ENCODE measurements at regions not wholly inside any gene's neighbourhood (a gene's known extent, or its start where the extent isn't known, plus 50 kb on each side); places are given as distances from the start of the nearest gene placed in this dataset.

DNA sequence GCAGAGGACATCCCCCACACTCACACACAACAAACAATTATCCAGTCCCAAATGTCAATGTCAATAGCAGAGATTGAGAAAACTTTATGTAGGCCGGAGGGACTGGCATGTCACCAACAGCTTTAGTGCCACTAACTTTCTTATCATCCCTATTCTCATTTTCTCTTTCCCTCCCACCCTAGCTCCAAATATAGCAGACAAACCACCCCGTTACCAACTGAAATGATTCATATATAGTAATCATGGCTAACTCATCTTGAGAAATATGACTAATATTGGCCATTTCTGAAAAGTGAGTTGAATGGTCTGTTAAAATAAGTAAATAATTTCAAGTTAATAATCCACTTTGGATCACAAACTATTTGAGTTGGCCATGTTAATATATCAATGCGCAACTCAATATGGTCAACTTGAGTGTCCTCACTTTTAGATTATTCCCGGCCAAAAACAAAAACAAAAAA, 242.1 kb upstream of the RND3 start:
- H3K9ac ChIP-seq (ENCODE audit: insufficient read length), result no peak overlapping the region
- DNase-seq (ENCODE audit: low read depth, low spot score), result no peak
- H3K4me3 ChIP-seq, result no peak overlapping the region
- no peaks in the 10 kb centered on the region for H3K36me3 ChIP-seq (ENCODE audit: insufficient read depth, low read length)
- no peaks in the 10 kb centered on the region for H3K9me3 ChIP-seq (ENCODE audit: low read depth, low read length)
- no peak overlapping the region for H3K27ac ChIP-seq
- TF ChIP-seq POLR2AphosphoS5 (IDR thresholded peaks at IDR 0.05; ENCODE audit: borderline replicate concordance, low read depth, low read length) (no peak), EZH2 (IDR thresholded peaks at IDR 0.05) (no peak), FOXP2 (optimal IDR thresholded peaks at IDR 0.05; ENCODE audit: control extremely low read depth, extremely low read length, insufficient read depth) (no peak)

DNA sequence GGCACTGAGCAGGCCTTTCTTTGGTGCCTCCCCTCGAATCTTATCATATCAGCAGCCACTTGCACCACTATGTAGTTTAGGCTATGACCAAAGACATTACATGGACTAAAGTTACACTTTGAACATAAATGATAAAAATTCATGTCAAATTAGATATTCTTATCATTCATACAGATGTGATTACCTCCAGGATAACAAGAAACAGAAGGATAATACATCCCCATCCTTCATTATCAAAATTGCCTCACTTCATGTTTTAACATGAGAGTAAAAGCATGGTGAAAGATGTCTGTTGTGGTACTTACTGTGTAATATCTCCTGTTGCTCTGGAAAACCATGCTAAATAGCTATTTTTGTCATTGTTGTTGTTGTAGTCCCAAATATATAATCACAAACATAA, 230.8 kb upstream of the RND3 start:
- H3K27ac ChIP-seq, result no peak overlapping the region
- no peak for DNase-seq (ENCODE audit: low read depth, low spot score)
- no peaks in the 10 kb centered on the region for H3K9me3 ChIP-seq (ENCODE audit: low read depth, low read length)
- no peaks in the 10 kb centered on the region for H3K36me3 ChIP-seq (ENCODE audit: insufficient read depth, low read length)
- H3K4me3 ChIP-seq, result no peak overlapping the region
- H3K9ac ChIP-seq (ENCODE audit: insufficient read length), result no peak overlapping the region
- TF ChIP-seq FOXP2 (optimal IDR thresholded peaks at IDR 0.05; ENCODE audit: control extremely low read depth, extremely low read length, insufficient read depth), result no peak
- no peak for TF ChIP-seq EZH2 (IDR thresholded peaks at IDR 0.05)

DNA sequence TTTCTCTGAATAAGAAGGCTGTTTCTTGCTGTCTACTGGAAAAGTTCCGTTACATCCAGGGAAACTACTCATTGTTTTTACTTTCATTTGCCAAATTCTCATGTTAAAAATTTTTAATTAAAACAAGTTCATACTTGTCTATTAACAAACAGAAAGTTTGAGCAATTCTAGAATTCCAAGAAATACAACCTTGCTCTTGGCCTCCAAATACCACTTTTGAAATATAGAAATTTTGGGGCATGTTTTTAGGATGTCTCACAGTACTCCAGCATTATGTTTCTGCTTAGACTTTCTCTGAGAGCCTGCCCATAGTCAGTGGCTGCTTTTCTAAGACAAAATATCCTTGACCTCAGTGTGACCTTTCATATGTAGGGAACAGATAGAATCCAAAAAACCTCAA, 228.7 kb upstream of the RND3 start:
- H3K36me3 ChIP-seq (ENCODE audit: insufficient read depth, low read length), result no peaks in the 10 kb centered on the region
- TF ChIP-seq EZH2 (IDR thresholded peaks at IDR 0.05), result no peak
- no peak for TF ChIP-seq FOXP2 (optimal IDR thresholded peaks at IDR 0.05; ENCODE audit: control extremely low read depth, extremely low read length, insufficient read depth)
- no peak for TF ChIP-seq POLR2AphosphoS5 (IDR thresholded peaks at IDR 0.05; ENCODE audit: borderline replicate concordance, low read depth, low read length)

DNA sequence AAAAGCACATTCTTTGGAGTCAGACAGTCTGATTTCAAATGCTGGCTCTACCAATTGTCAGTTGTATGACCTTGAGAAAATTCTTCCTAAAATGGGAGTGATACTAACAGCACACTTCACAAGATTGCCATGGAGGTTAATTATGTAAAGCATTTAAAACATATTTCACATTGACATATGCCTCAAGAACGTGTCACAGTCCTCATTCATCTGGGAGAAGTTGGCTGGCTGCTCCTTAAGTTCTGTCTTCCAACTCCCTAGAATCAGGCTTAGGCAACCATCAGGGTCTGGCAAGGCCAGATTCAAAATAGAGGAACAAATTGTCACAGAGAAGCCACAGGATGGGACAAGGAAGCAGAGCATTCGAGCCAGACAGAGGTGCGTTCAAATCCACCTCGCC, 228.0 kb upstream of the RND3 start:
- no peak overlapping the region for H3K9ac ChIP-seq (ENCODE audit: insufficient read length)
- TF ChIP-seq POLR2AphosphoS5 (IDR thresholded peaks at IDR 0.05; ENCODE audit: borderline replicate concordance, low read depth, low read length) (no peak), EZH2 (IDR thresholded peaks at IDR 0.05) (no peak), FOXP2 (optimal IDR thresholded peaks at IDR 0.05; ENCODE audit: control extremely low read depth, extremely low read length, insufficient read depth) (no peak)
- H3K27ac ChIP-seq, result no peak overlapping the region
- no peaks in the 10 kb centered on the region for H3K36me3 ChIP-seq (ENCODE audit: insufficient read depth, low read length)
- H3K4me3 ChIP-seq, result no peak overlapping the region
- H3K9me3 ChIP-seq (ENCODE audit: low read depth, low read length), result no peaks in the 10 kb centered on the region
- DNase-seq (ENCODE audit: low read depth, low spot score), result no peak

More for the DNA sequence above, 228.7 kb upstream of the RND3 start:
- Histone ChIP-seq H3K4me3 (no peak overlapping the region), H3K9me3 (ENCODE audit: low read depth, low read length) (no peaks in the 10 kb centered on the region), H3K27ac (no peak overlapping the region), H3K9ac (ENCODE audit: insufficient read length) (no peak overlapping the region)
- no peak for DNase-seq (ENCODE audit: low read depth, low spot score)

DNA sequence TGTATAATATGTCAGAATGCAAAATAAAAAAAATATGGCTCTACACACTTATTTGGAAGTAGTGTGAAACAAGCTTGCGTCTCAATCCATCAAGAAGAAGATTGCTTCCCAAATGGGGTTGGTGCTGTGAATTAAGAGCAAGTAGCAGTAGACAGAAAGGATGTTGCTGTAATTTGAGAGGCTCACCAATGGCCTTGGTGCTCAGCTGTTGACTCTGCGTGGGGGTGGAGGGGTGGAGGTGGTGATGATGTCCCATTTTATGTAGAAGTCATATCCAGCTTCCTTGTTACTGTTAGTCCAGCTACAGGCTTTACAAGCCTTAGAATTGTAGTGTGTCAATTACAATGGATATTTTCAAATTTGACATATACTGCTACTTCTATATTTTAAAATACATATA, 223.4 kb upstream of the RND3 start:
- H3K9ac ChIP-seq (ENCODE audit: insufficient read length), result no peak overlapping the region
- no peaks in the 10 kb centered on the region for H3K9me3 ChIP-seq (ENCODE audit: low read depth, low read length)
- no peak overlapping the region for H3K27ac ChIP-seq
- DNase-seq (ENCODE audit: low read depth, low spot score), result no peak
- no peaks in the 10 kb centered on the region for H3K36me3 ChIP-seq (ENCODE audit: insufficient read depth, low read length)
- H3K4me3 ChIP-seq, result no peak overlapping the region
- TF ChIP-seq POLR2AphosphoS5 (IDR thresholded peaks at IDR 0.05; ENCODE audit: borderline replicate concordance, low read depth, low read length), result no peak
- TF ChIP-seq EZH2 (IDR thresholded peaks at IDR 0.05), result no peak
- no peak for TF ChIP-seq FOXP2 (optimal IDR thresholded peaks at IDR 0.05; ENCODE audit: control extremely low read depth, extremely low read length, insufficient read depth)

DNA sequence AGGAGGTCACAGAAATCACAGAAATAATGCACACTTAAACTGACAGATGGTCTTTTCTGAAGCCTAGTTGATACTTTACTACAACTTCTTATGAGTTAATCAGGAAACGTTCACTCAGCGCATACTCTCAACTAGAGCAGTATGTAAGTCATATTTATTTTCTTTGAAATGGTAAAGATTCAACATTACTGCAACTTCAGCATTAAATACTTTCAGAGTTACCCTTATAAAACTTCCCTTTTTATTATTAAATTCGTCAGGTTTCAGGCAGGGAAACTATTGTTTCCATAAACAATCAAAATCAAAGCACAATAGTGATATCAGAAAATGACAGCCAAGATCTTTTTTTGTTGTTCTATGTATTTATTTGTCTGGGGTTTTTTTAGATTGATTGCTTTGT, 222.6 kb upstream of the RND3 start:
- Histone ChIP-seq H3K9me3 (ENCODE audit: low read depth, low read length) (no peaks in the 10 kb centered on the region), H3K27ac (no peak overlapping the region), H3K4me3 (no peak overlapping the region), H3K9ac (ENCODE audit: insufficient read length) (no peak overlapping the region), H3K36me3 (ENCODE audit: insufficient read depth, low read length) (no peaks in the 10 kb centered on the region)
- no peak for DNase-seq (ENCODE audit: low read depth, low spot score)
- TF ChIP-seq EZH2 (IDR thresholded peaks at IDR 0.05) (no peak), FOXP2 (optimal IDR thresholded peaks at IDR 0.05; ENCODE audit: control extremely low read depth, extremely low read length, insufficient read depth) (no peak), POLR2AphosphoS5 (IDR thresholded peaks at IDR 0.05; ENCODE audit: borderline replicate concordance, low read depth, low read length) (no peak)

DNA sequence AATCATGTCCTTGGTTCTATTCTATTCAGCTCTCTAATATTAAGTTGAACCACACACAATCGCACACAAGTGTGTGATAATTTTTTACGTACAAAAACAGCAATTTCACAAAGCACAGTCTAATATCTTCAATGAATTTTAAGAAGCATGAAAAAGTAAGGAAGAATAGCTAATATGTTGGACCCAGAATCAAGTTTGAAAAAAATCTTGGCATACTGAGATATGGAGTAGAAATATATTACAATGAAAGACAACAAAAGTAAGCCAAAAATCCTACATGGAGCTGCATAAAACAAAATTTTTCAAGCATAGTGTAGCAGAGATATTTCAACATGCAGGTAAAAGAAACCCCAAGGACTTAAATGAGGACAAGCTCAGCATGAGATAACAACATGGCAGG, 219.1 kb upstream of the RND3 start:
- Histone ChIP-seq H3K9me3 (ENCODE audit: low read depth, low read length) (no peaks in the 10 kb centered on the region), H3K36me3 (ENCODE audit: insufficient read depth, low read length) (no peaks in the 10 kb centered on the region), H3K9ac (ENCODE audit: insufficient read length) (no peak overlapping the region), H3K4me3 (no peak overlapping the region), H3K27ac (no peak overlapping the region)
- no peak for DNase-seq (ENCODE audit: low read depth, low spot score)
- TF ChIP-seq EZH2 (IDR thresholded peaks at IDR 0.05), result no peak
- no peak for TF ChIP-seq FOXP2 (optimal IDR thresholded peaks at IDR 0.05; ENCODE audit: control extremely low read depth, extremely low read length, insufficient read depth)
- TF ChIP-seq POLR2AphosphoS5 (IDR thresholded peaks at IDR 0.05; ENCODE audit: borderline replicate concordance, low read depth, low read length), result no peak

DNA sequence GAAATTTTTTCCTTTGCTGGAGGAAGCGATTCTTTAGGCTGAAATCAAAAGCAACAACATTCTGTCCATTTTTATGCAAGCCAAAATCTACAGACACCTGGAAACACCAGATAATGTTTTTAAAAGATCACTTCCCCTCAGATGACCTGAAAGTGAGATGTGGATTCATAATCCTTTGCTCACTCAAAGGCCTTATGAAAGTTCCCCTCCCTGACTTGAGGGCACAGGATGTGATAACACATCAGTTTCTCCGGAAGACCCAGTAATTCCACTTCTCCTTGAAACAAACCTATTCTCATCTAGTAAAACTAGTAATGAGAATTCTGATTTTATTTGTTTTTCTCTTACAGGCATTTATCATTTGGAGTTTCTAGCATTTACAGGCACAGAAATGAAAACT, 218.3 kb upstream of the RND3 start:
- Histone ChIP-seq H3K4me3 (no peak overlapping the region), H3K9me3 (ENCODE audit: low read depth, low read length) (no peaks in the 10 kb centered on the region), H3K9ac (ENCODE audit: insufficient read length) (no peak overlapping the region), H3K27ac (no peak overlapping the region), H3K36me3 (ENCODE audit: insufficient read depth, low read length) (no peaks in the 10 kb centered on the region)
- DNase-seq (ENCODE audit: low read depth, low spot score), result no peak
- TF ChIP-seq POLR2AphosphoS5 (IDR thresholded peaks at IDR 0.05; ENCODE audit: borderline replicate concordance, low read depth, low read length) (no peak), FOXP2 (optimal IDR thresholded peaks at IDR 0.05; ENCODE audit: control extremely low read depth, extremely low read length, insufficient read depth) (no peak), EZH2 (IDR thresholded peaks at IDR 0.05) (no peak)

DNA sequence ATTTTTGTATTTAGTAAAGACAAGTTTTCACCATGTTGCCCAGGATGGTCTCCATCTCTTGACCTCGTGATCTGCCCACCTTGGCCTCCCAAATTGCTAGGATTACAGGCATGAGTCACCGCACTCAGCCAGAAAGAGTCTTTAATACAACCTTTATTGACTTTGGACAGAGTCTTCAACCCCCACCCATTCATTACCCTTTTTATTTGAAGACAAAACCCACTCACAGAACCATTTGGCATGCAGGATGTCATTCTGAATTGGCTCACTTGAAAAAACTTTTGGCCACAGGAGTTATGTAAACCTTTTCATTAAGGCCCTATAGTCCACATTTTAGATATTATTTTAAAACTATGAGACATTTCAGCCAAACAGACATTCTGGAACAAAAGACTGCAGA, 217.9 kb upstream of the RND3 start:
- TF ChIP-seq POLR2AphosphoS5 (IDR thresholded peaks at IDR 0.05; ENCODE audit: borderline replicate concordance, low read depth, low read length) (no peak), FOXP2 (optimal IDR thresholded peaks at IDR 0.05; ENCODE audit: control extremely low read depth, extremely low read length, insufficient read depth) (no peak), EZH2 (IDR thresholded peaks at IDR 0.05) (no peak)
- Histone ChIP-seq H3K9ac (ENCODE audit: insufficient read length) (no peak overlapping the region), H3K36me3 (ENCODE audit: insufficient read depth, low read length) (no peaks in the 10 kb centered on the region), H3K27ac (no peak overlapping the region), H3K4me3 (no peak overlapping the region), H3K9me3 (ENCODE audit: low read depth, low read length) (no peaks in the 10 kb centered on the region)
- DNase-seq (ENCODE audit: low read depth, low spot score), result no peak
